Stimulated activated CD4-positive, alpha-beta T cell treated with anti-CD3 and anti-CD28 coated beads, Interleukin-12 subunit alpha, Interleukin-12 subunit beta, amount 100 ng/mL, for 4 hours (primary cell): ENCODE measurements at regions not wholly inside any gene's neighbourhood (a gene's known extent, or its start where the extent isn't known, plus 50 kb on each side); places are given as distances from the start of the nearest gene placed in this dataset.
A peak's percentile ranks its signal among the peaks of the same experiment; 100 is the strongest.
"Not testable (repeated sequence)": the region's sequence is repeated elsewhere in the genome, so short reads cannot be mapped to it uniquely, and the experiment has no call there.

Source experiments
- DNase-seq: peaks from one replicate; pipeline ENCODE4 v3.0.0-alpha.2; 2020

- DNase-seq = no peak
Measured at GRCh38 chr2:43068631-43069517, 157.5 kb downstream of the ZFP36L2 start.

GRCh38 chr2:43068041-43068533 lies 158.3 kb downstream of the ZFP36L2 start:
- no peak for DNase-seq

GRCh38 chr2:43067254-43068040 lies 159.0 kb downstream of the ZFP36L2 start:
- DNase-seq = no peak

- not testable (repeated sequence) for DNase-seq
Measured at GRCh38 chr2:43066541-43067253, 159.7 kb downstream of the ZFP36L2 start.

- DNase-seq = no peak
Measured at GRCh38 chr2:43065871-43066270, 160.5 kb downstream of the ZFP36L2 start.

DNA sequence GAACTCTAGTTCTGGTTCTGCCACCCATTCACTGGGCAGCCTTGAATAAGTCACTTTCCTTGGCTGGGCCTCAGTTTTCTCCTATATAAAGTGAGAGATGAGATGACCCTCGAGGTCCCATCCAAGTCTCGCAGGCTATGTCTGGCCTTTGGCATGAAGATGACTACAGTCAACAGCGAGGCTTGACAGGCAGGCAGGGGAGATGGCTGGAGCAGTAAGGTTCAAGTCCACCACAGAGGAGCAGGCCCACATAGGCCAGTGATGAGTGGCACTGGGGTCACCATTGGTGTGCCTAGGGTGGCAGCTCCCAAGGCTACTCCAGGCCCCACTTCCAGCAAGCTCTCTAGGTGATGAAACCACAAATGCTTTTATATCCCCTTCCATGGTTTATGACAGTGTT lies 161.4 kb downstream of the ZFP36L2 start:
- DNase-seq = no peak

- not testable (repeated sequence) for DNase-seq
Measured at GRCh38 chr2:43063096-43063495, 163.3 kb downstream of the ZFP36L2 start.

DNA sequence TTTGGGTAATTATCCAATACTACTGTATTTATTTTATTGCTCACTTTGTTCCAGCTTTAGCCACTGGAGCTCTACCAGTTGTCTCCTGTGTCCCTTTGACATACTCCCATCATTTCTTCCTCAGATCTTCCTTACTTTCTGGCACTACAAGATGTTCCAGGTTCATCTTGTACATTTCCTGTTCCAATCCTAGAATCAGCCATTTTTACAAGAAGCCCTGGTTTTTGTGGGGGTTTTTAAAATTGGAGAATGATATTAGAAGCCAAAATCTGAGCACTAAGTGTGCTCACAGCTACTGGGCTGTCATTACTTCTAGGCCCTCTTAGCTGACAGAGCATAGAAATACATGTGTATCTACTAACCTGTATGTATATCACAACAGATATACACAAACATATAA lies 164.3 kb downstream of the ZFP36L2 start:
- DNase-seq = no peak

DNA sequence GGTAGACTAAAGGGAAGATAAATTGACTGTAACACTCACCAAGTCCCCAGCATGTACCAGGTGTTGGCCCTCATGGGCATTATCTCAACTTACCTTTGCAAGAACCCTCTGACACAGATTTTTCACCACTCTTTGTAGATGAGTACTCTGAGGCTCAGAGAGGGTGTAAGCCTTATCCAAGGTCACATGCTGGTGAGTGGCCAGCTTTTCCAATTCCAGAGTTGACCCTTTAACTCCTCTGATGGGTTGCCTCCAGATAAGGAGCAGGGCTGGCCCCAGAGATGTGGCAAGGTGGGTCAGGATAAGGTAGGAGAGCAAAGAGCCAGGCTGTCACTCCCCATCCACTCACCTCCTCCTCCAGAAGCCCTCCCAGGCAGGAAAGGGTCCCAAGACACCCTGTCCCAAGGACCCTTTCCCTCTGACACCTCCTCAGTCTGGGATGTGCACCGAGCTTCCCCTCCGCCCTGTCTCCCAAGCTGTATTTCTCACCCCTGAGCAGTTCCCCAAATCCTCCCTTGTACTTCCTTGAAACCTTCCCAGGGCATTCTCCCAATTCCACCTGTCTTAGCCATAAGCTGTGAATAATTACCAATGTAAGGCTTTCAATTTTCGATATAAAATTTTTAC lies 165.9 kb downstream of the ZFP36L2 start:
- no peak for DNase-seq

DNA sequence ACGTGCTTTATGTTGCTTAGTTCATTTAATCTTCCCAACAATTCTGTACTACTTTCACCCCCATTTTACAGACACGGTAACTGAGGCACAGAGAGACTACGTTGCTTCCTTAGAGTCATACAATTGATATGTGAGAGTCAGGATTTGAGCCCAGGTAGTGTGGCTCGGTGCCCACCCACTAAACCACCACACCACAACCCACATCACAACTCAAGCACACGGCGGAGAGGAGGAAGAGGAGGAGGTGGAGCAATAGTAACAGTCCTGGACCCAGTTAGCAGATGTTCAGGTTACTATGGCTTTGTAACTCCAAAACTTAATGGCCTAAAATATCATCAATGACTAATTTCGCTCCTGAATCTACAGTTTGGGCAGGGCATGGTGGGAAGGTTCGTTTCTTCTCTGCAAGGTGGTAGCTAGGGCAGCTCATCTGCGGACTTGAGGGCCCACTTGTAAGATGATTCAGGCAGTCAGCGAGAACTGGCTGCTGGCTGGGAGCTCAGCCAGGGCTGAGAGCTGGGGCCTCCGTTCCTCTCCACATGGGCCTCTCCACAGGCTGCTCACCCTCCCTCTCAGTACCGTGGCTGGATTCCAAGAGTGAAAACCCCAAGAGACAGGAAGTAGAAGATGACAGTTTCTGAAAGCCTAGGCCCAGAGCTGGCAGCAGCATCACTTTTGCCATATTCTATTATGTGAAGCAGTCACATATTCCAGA lies 167.1 kb downstream of the ZFP36L2 start:
- peak; percentile 38 for DNase-seq

DNA sequence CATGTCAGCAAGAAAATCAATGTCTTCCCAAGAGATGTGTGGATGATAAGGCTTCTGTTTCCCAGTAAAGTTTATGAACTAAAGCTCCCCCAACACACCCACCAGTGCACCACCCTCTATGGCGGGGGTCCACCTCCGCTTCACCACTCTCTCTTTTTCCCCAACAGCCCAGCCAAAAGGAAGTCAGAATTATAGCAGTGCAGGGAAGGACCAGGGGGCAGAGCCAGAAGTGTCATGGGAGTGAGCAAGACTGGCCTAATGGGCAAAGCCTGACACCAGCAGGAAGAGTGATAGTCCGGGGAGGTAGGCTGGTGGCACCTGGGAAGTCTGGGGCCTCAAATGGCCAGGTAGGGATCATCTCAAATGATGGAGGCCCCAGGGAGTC lies 167.7 kb downstream of the ZFP36L2 start:
- DNase-seq = no peak

DNA sequence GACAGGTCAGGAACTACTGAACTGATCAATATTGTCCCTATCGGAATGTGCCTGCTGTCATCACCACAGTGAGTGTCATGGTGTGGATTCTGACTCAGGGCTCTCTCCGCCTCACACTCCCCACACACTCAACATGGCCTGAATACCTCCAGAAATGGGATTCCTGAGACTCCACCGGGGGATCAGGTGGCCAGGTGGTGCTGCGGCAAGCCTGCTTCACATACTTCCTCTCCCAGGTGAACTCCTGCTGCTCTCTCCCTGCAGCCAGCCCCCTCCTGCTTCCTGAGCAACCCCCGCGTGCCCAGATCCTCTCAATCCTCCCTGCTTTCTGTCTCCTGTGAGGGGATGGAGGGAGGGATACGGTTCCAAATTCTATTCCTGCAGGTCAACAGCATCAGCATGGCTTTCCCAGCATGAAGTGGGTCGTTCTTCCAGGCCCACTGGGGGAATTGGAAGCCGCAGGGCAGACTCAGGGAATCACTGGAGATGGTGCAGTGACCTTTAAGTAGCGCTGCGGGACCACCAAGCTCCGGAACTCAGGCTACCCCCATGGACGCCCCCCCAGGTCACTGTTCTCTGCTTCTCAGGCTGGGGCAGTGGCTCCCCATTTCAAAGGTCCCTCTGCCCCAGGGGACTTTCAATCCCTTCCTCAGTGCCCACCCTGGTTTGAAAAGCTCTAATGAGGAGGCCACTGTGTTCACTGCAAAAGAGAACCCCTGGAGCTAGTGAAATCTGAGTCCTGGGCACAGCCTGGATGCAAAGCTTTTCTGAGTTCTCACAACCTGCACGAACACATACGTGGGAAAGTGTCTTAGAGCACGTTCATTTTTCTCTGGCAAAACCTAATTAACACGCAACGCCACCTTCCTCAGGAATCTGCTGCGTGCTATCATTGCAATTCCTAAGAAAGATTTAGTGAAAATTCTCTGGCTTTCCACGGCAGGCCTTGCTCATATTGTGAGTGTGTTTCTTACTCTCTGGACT lies 168.4 kb downstream of the ZFP36L2 start:
- no peak for DNase-seq

DNA sequence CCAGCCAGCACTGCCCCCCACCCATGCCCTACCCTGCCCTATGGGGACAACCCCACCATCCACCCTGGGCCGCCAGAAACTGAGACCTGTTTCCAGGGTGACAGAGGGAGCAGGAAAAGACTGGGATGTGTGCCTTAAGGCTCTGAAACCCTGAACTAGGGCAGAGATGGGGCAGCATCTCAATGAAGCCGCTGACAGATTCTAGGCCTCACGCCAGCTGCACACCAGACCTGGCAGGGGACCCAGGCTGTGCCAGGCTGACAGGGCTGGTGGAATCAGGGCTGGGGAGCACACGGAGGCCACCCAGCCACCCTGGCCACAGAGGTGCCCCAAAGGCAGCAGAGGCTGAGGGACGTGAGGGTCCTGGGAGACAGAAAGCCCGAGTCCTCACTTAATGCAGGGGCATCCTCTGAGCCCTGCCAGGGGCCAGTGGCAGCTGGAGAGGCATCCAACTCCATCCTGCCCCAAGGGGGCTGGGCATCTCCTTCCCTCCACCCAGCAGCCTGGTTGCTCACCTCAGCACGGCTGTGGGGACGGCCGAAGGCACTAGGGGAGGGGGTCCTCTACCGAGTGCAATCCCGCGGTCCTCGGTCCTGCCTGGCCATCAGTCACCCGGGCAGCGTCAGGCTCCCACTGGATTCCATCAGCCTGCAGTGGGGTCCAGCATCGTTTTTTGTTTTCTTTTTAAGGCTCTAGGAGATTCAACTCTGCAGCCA lies 169.2 kb downstream of the ZFP36L2 start:
- DNase-seq = no peak

DNA sequence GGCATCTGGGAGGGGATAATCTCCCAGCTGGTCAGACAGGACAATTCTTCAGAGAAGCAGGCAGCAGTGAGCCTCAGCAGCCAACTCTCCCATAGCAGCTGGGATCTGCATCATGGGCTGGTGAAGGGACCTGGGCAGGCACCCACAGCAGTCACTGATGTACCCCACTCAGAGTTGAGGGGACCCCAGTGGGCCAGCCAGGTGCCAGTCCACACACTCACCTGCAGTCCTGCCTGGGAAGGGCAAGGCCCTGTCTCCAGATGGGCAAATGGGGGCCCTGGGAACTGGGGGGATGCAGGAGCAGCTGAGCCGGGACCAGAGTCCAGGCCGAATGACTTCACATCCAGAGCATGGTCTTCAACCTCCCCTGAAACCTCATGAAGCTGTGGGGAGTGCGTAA lies 170.4 kb downstream of the ZFP36L2 start:
- no peak for DNase-seq

DNA sequence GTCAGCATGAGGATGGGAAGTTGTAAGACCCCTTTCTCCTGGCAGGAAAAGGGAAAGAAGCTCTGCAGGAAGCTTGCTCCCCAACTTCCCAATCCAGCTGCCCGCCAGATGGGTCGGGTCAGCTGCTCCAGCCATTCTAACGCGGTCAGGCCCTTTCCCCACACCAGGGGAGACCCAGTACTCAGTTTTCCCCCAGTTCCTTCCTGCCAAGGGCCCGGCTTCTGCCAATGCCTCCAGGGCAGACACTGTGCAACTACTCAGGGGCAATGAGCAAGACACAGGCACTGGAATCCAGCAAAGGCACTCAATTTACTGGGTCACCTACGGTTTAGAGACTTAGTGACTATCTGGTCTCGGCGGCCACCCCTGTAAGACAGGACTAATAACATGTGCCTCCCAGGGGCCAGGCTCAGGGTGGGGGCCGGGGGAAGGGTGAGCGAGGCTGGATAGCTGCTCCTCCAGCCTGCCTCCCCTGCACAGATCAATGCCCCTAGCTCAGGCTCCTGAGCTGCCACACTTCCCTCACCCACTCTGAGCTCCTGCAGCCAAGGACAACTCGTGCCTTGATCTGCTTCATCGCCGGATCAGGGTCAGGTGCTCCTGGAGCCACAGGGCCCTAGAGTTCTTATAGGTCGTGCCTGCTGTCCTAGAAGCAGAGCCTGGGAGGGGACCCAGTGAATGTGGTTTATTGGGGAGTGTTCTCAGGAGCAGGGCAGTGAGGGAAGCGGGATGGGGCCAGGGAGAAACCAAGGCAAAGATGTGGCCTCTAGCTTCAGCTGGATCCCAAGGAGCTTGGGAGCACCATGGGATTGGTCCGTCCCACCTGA lies 171.1 kb downstream of the ZFP36L2 start:
- no peak for DNase-seq

GRCh38 chr2:43054367-43054766 lies 172.0 kb downstream of the ZFP36L2 start:
- no peak for DNase-seq

- no peak for DNase-seq
Measured at GRCh38 chr2:43052944-43053306, 173.5 kb downstream of the ZFP36L2 start.

DNA sequence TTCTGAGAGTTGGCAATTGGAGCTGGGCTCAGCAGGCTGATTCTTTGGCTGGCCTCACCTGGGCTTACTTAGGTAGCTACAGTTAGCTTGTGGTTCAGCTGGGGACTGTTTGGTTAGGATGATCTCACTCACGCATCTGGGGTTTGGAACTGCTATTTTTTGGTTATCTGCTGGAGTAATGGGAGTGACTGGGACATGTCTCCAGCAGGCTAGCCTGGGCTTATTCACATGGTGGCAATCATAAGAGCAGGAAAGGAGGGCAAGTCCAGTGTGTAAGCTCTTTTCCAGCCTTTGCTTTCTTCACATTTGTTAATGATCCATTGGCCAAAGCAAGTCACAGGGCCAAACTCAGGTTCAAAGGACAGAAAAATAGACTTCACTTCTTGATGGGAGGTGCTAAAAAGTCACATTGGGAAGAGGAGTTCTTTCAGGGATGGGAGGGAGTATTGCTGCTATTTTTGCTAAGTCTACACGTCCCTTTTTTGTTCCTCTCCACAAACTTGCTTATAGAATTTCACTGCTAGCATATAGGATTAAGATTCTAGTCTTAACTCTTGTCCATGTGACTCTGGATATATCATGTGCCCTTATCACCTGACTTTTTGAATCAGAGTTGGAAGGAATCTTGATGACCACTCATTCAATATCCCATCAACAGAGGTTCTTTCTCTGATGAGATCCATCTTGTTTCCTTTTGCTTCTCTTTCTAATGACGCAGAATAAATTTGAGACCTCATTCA lies 174.0 kb downstream of the ZFP36L2 start:
- no peak for DNase-seq

- DNase-seq = peak; percentile 8
Measured at GRCh38 chr2:43051338-43051737, 175.1 kb downstream of the ZFP36L2 start.
